Fibroblast of the aortic adventitia (primary cell): ENCODE measurements at regions not wholly inside any gene's neighbourhood (a gene's known extent, or its start where the extent isn't known, plus 50 kb on each side); places are given as distances from the start of the nearest gene placed in this dataset.
"Not testable (repeated sequence)": the region's sequence is repeated elsewhere in the genome, so short reads cannot be mapped to it uniquely, and the experiment has no call there.

Source experiments
- DNase-seq: peaks from one replicate; pipeline ENCODE4 v3.0.0-alpha.2; 2010; ENCODE audit warnings: low read depth
- H3K4me3 ChIP-seq: 2 replicates; pipeline ENCODE4 v1.5.1; 2011; ENCODE audit warnings: low read depth, mild to moderate bottlenecking, control low read depth, low read length, moderate library complexity
- CTCF ChIP-seq: IDR thresholded peaks from 2 replicates; pipeline ENCODE4 v1.5.1; 2011; ENCODE audit warnings: mild to moderate bottlenecking, low read length, control low read depth, inconsistent platforms; ENCODE audit not compliant: insufficient read depth

- no peak overlapping the region for H3K4me3 ChIP-seq
- DNase-seq = no peak
Observed at GRCh38 chr5:92070786-92071185, 687.7 kb upstream of the ARRDC3 start.

GRCh38 chr5:92064993-92065392 is 681.9 kb upstream of the ARRDC3 start:
- no peak overlapping the region for H3K4me3 ChIP-seq
- DNase-seq = no peak
- TF ChIP-seq CTCF = no peak

More at GRCh38 chr5:92070786-92071185, 687.7 kb upstream of the ARRDC3 start:
- TF ChIP-seq CTCF = no peak

GRCh38 chr5:92051741-92052140 is 668.6 kb upstream of the ARRDC3 start:
- no peak for DNase-seq
- no peak for TF ChIP-seq CTCF
- H3K4me3 ChIP-seq = no peak overlapping the region

- DNase-seq = no peak
- no peak overlapping the region for H3K4me3 ChIP-seq
- TF ChIP-seq CTCF = no peak
Observed at GRCh38 chr5:92050970-92051369, 667.9 kb upstream of the ARRDC3 start.

GRCh38 chr5:92041911-92042660 is 659.0 kb upstream of the ARRDC3 start:
- no peak overlapping the region for H3K4me3 ChIP-seq
- no peak for DNase-seq
- TF ChIP-seq CTCF = no peak

- no peak for TF ChIP-seq CTCF
- H3K4me3 ChIP-seq = no peak overlapping the region
- no peak for DNase-seq
Observed at GRCh38 chr5:92041206-92041605, 658.1 kb upstream of the ARRDC3 start.

GRCh38 chr5:92029792-92030191 is 646.7 kb upstream of the ARRDC3 start:
- DNase-seq, H3K4me3 ChIP-seq: not testable (repeated sequence)
